ENCODE measurements at regions not wholly inside any gene's neighbourhood (a gene's known extent, or its start where the extent isn't known, plus 50 kb on each side); places are given as distances from the start of the nearest gene placed in this dataset.

GRCh38 chr14:101103321-101103901 lies 199.9 kb upstream of the RTL1 start:
- no peak for TF ChIP-seq CTCF (IDR thresholded peaks at IDR 0.05; ENCODE audit: insufficient read depth, low read length, poor library complexity, severe bottlenecking)
- TF ChIP-seq EZH2phosphoT487 (conservative IDR thresholded peaks at IDR 0.05; ENCODE audit: low read length), result no peak
